OCI-LY3 (cell line): ENCODE measurements at regions not wholly inside any gene's neighbourhood (a gene's known extent, or its start where the extent isn't known, plus 50 kb on each side); places are given as distances from the start of the nearest gene placed in this dataset.

Experiments used
- H2AFZ ChIP-seq: fragments of 200-600, 300-600 bp; shearing (Covaris generic); 2 replicates; pipeline ENCODE4 v1.6.0; 2014; ENCODE audit warnings: antibody characterized with exemption, low read depth, low read length
- H3K27ac ChIP-seq: fragments of 200-600, 300-600 bp; sonication (generic); 2 replicates; pipeline ENCODE4 v1.5.1; 2014; ENCODE audit warnings: mild to moderate bottlenecking, low read length, moderate library complexity, mixed read lengths
- H3K27me3 ChIP-seq: fragments of 200-600, 300-600 bp; sonication (generic); 2 replicates; pipeline ENCODE4 v1.6.1; 2014; ENCODE audit warnings: low read depth, low read length, mixed read lengths
- H3K36me3 ChIP-seq: fragments of 200-600, 300-600 bp; sonication (generic); replicated peaks from 2 replicates; pipeline ENCODE3; 2014; ENCODE audit warnings: low read depth, low read length, mixed read lengths
- H3K4me1 ChIP-seq: fragments of 300-600, 200-600 bp; sonication (generic); 2 replicates; pipeline ENCODE4 v1.6.1; 2014; ENCODE audit warnings: low read length, mixed read lengths
- H3K4me2 ChIP-seq: fragments of 200-600, 300-600 bp; sonication (generic); 2 replicates; pipeline ENCODE4 v1.6.1; 2014; ENCODE audit warnings: low read length, mixed read lengths
- H3K4me3 ChIP-seq: fragments of 300-600, 200-600 bp; sonication (generic); 2 replicates; pipeline ENCODE4 v1.5.1; 2014; ENCODE audit warnings: antibody characterized with exemption, mild to moderate bottlenecking, low read length, moderate library complexity
- H3K79me2 ChIP-seq: fragments of 300-600, 200-600 bp; shearing (Covaris generic); 2 replicates; pipeline ENCODE4 v1.6.1; 2014; ENCODE audit warnings: mild to moderate bottlenecking, low read length, mixed read lengths
- H3K9ac ChIP-seq: fragments of 300-600, 200-600 bp; shearing (Covaris generic); 2 replicates; pipeline ENCODE4 v1.6.0; 2014; ENCODE audit warnings: mild to moderate bottlenecking, low read length, moderate library complexity
- H3K9me3 ChIP-seq: fragments of 200-600, 300-600 bp; shearing (Covaris generic); 2 replicates; pipeline ENCODE4 v1.6.1; 2014; ENCODE audit warnings: low read length, mixed read lengths; ENCODE audit not compliant: insufficient read depth
- H4K20me1 ChIP-seq: fragments of 200-600, 300-600 bp; sonication (generic); 2 replicates; pipeline ENCODE4 v1.6.1; 2016; ENCODE audit warnings: low read length, mixed read lengths; ENCODE audit not compliant: insufficient read depth
- EZH2phosphoT487 ChIP-seq: fragments of 200-600 bp; shearing (Covaris generic); IDR thresholded peaks from 2 replicates; pipeline ENCODE4 v1.6.1; 2018; ENCODE audit warnings: antibody characterized with exemption, mixed run types, low read depth
- TF ChIP-seq, protein P1 (sequence below): fragments of 200-600, 300-600 bp; sonication (generic); IDR thresholded peaks from 2 replicates; pipeline ENCODE4 v1.5.1; 2014; ENCODE audit warnings: antibody characterized with exemption, low read length, low read depth

- Histone ChIP-seq H3K36me3 (no peaks in the 10 kb centered on the region), H3K9ac (no peak overlapping the region), H3K4me3 (no peak overlapping the region), H2AFZ (no peak overlapping the region), H4K20me1 (no peaks in the 10 kb centered on the region), H3K9me3 (no peaks in the 10 kb centered on the region), H3K4me2 (no peak overlapping the region), H3K4me1 (no peaks in the 10 kb centered on the region), H3K27me3 (no peaks in the 10 kb centered on the region), H3K79me2 (no peaks in the 10 kb centered on the region), H3K27ac (no peak overlapping the region)
- TF ChIP-seq EZH2phosphoT487 = no peak
- TF ChIP-seq, protein P1, sequence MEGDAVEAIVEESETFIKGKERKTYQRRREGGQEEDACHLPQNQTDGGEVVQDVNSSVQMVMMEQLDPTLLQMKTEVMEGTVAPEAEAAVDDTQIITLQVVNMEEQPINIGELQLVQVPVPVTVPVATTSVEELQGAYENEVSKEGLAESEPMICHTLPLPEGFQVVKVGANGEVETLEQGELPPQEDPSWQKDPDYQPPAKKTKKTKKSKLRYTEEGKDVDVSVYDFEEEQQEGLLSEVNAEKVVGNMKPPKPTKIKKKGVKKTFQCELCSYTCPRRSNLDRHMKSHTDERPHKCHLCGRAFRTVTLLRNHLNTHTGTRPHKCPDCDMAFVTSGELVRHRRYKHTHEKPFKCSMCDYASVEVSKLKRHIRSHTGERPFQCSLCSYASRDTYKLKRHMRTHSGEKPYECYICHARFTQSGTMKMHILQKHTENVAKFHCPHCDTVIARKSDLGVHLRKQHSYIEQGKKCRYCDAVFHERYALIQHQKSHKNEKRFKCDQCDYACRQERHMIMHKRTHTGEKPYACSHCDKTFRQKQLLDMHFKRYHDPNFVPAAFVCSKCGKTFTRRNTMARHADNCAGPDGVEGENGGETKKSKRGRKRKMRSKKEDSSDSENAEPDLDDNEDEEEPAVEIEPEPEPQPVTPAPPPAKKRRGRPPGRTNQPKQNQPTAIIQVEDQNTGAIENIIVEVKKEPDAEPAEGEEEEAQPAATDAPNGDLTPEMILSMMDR = no peak
Observed at GRCh38 chr10:9515922-9516321, 1461.4 kb downstream of the GATA3 start.

- Histone ChIP-seq H3K9me3 (no peaks in the 10 kb centered on the region), H3K27ac (no peak overlapping the region), H3K36me3 (no peaks in the 10 kb centered on the region), H4K20me1 (no peaks in the 10 kb centered on the region), H3K9ac (no peak overlapping the region), H2AFZ (no peak overlapping the region), H3K4me1 (no peaks in the 10 kb centered on the region), H3K79me2 (no peaks in the 10 kb centered on the region), H3K27me3 (no peaks in the 10 kb centered on the region), H3K4me3 (no peak overlapping the region), H3K4me2 (no peak overlapping the region)
- TF ChIP-seq EZH2phosphoT487 = no peak
- TF ChIP-seq, protein P1 = no peak
Observed at GRCh38 chr10:9535744-9536143, 1481.3 kb downstream of the GATA3 start.

- Histone ChIP-seq H3K27me3 (no peaks in the 10 kb centered on the region), H3K27ac (no peak overlapping the region), H3K4me2 (no peak overlapping the region), H3K9me3 (no peaks in the 10 kb centered on the region), H2AFZ (no peak overlapping the region), H4K20me1 (no peaks in the 10 kb centered on the region), H3K36me3 (no peaks in the 10 kb centered on the region), H3K79me2 (no peaks in the 10 kb centered on the region), H3K9ac (no peak overlapping the region), H3K4me1 (no peaks in the 10 kb centered on the region), H3K4me3 (no peak overlapping the region)
- TF ChIP-seq, protein P1 = no peak
- TF ChIP-seq EZH2phosphoT487 = no peak
Observed at GRCh38 chr10:9545073-9545472, 1472.6 kb upstream of the CELF2 start.

DNA sequence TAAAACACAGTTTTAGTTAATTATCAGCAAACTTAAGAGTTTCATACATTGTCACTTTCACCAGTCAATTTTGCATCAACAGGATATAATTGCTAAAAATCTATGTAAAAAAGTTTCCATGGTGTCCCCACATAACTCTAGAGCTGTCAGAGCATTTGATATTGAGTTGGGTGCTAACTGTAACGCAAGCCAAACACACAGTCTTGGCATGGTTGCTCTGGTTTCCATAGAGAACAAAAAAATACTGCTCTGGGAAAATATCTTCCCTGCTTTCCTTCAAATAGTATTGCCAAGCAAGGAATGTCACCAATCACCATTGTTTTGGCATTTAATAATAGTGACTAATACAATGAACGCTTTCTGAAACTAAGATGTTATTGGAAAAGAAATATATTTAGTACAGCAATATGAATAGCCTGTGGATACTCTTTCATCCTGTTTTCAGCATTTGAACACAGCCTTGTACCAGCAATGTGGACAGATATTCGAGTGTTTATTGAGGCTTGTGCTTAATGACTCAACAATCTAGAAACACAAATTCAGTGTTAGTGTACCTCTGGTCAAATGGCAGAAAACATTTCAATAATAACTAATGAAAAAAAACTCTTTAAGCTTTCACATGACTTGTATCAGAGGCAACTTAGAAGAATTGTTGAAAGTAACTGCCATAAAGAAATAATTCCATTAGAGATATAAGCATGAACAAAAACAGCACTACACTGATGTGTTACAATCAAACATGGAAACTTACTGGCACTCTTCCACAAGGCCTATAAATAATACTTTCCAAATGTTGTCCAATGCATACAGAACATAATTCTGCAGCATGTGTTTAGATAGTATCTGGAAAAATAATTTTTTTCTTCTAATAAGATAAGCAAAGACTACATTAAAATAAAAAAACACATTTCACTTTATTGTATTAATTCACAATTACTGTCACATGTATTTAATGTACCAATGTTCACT is 1469.5 kb upstream of the CELF2 start:
- Histone ChIP-seq H3K27ac (no peak overlapping the region), H4K20me1 (no peaks in the 10 kb centered on the region), H3K4me3 (no peak overlapping the region), H3K9ac (no peak overlapping the region), H3K79me2 (no peaks in the 10 kb centered on the region), H3K4me1 (no peaks in the 10 kb centered on the region), H3K36me3 (no peaks in the 10 kb centered on the region), H3K9me3 (no peaks in the 10 kb centered on the region), H3K27me3 (no peaks in the 10 kb centered on the region), H2AFZ (no peak overlapping the region), H3K4me2 (no peak overlapping the region)
- no peak for TF ChIP-seq EZH2phosphoT487
- TF ChIP-seq, protein P1 = no peak
